BJ (cell line): ENCODE measurements at regions not wholly inside any gene's neighbourhood (a gene's known extent, or its start where the extent isn't known, plus 50 kb on each side); places are given as distances from the start of the nearest gene placed in this dataset.
"Not testable (repeated sequence)": the region's sequence is repeated elsewhere in the genome, so short reads cannot be mapped to it uniquely, and the experiment has no call there.

ENCODE experiments used
- CTCF ChIA-PET: fragments of 350-600 bp; formaldehyde crosslinking; extraction: SDS; loops from one replicate; lab custom pipeline; 2021; ENCODE audit warnings: antibody characterized with exemption, inconsistent platforms; lab: Yijun Ruan, JAX
- POLR2A ChIA-PET: fragments of 300-600 bp; sonication (Branson Sonifier 250); formaldehyde crosslinking; extraction: SDS; loops from one replicate; lab custom pipeline; 2021; ENCODE audit warnings: antibody characterized with exemption; lab: Charles Lee
- DNase-seq: peaks from one replicate; pipeline ENCODE4 v3.0.0-alpha.2; 2011; ENCODE audit warnings: low read depth
- H3K27me3 ChIP-seq: 2 replicates; pipeline ENCODE4 v1.6.0; 2011; ENCODE audit warnings: low read length; ENCODE audit not compliant: control insufficient read depth, insufficient read depth
- H3K36me3 ChIP-seq: 2 replicates; pipeline ENCODE4 v1.5.1; 2011; ENCODE audit warnings: low read length; ENCODE audit not compliant: control insufficient read depth, insufficient read depth
- H3K4me3 ChIP-seq: 2 replicates; pipeline ENCODE4 v1.5.1; 2011; ENCODE audit warnings: low read depth, mild to moderate bottlenecking, control low read depth, low read length
- CTCF ChIP-seq: IDR thresholded peaks from 2 replicates; pipeline ENCODE4 v1.5.1; 2011; ENCODE audit warnings: low read depth, mild to moderate bottlenecking, control low read depth, inconsistent platforms, low read length, moderate library complexity; ENCODE audit not compliant: insufficient read depth

- DNase-seq, result no peak
- H3K36me3 ChIP-seq, result no peaks in the 10 kb centered on the region
- peaks cover 2% of the 10 kb centered on the region for H3K27me3 ChIP-seq
- TF ChIP-seq CTCF, result no peak
- ChIA-PET POLR2A (no interaction called here), CTCF (no interaction called here)
- no peak overlapping the region for H3K4me3 ChIP-seq
Observed at GRCh38 chr5:169389318-169389717, 88.4 kb upstream of the SLIT3 start.

- POLR2A ChIA-PET, result no interaction called here
- no peak for TF ChIP-seq CTCF
- CTCF ChIA-PET, result interaction anchor here (0.7 to 1.1 kb wide), 2 partner anchors 11 to 382 kb away, joined by 3 read pairs; no protein-coding TSS in a partner anchor
Observed at GRCh38 chr5:169385636-169386035, 84.7 kb upstream of the SLIT3 start.

GRCh38 chr5:169384661-169385060 is 83.7 kb upstream of the SLIT3 start:
- Histone ChIP-seq H3K27me3 (no peaks in the 10 kb centered on the region; the same call in 1 of the 2 replicates), H3K4me3 (no peak overlapping the region), H3K36me3 (no peaks in the 10 kb centered on the region)
- TF ChIP-seq CTCF, result no peak
- no peak for DNase-seq
- ChIA-PET CTCF (interaction anchor here (1.0 to 1.1 kb wide), 2 partner anchors 14 to 381 kb away, joined by 3 read pairs; no protein-coding TSS in a partner anchor), POLR2A (no interaction called here)

More at GRCh38 chr5:169385636-169386035, 84.7 kb upstream of the SLIT3 start:
- H3K27me3 ChIP-seq, result no peaks in the 10 kb centered on the region; the same call in 1 of the 2 replicates
- no peak overlapping the region for H3K4me3 ChIP-seq
- no peak for DNase-seq
- H3K36me3 ChIP-seq, result no peaks in the 10 kb centered on the region

- POLR2A ChIA-PET, result no interaction called here
- TF ChIP-seq CTCF, result no peak
Observed at GRCh38 chr5:169374761-169375160, 73.8 kb upstream of the SLIT3 start.

GRCh38 chr5:169374111-169374510 is 73.2 kb upstream of the SLIT3 start:
- ChIA-PET POLR2A (no interaction called here), CTCF (no interaction called here)
- no peak for TF ChIP-seq CTCF
- Histone ChIP-seq H3K27me3 (no peaks in the 10 kb centered on the region), H3K36me3 (no peaks in the 10 kb centered on the region), H3K4me3 (no peak overlapping the region)
- no peak for DNase-seq

More at GRCh38 chr5:169374761-169375160, 73.8 kb upstream of the SLIT3 start:
- Histone ChIP-seq H3K27me3 (no peaks in the 10 kb centered on the region), H3K36me3 (no peaks in the 10 kb centered on the region), H3K4me3 (no peak overlapping the region)
- CTCF ChIA-PET, result interaction anchor here (0.7 kb wide), 1 partner anchor 11 kb away, joined by 3 read pairs; no protein-coding TSS in a partner anchor
- DNase-seq, result no peak

GRCh38 chr5:169371801-169372200 is 70.9 kb upstream of the SLIT3 start:
- POLR2A ChIA-PET, DNase-seq: not testable (repeated sequence)
- CTCF ChIA-PET, result interaction anchor here (0.6 kb wide), 1 partner anchor 322 kb away, joined by 3 read pairs; no protein-coding TSS in a partner anchor

More at GRCh38 chr5:169371801-169372200, 70.9 kb upstream of the SLIT3 start:
- H3K27me3 ChIP-seq, H3K4me3 ChIP-seq, H3K36me3 ChIP-seq: not testable (repeated sequence)
